ENCODE measurements at regions not wholly inside any gene's neighbourhood (a gene's known extent, or its start where the extent isn't known, plus 50 kb on each side); places are given as distances from the start of the nearest gene placed in this dataset.

GRCh38 chr21:27201197-27201596 lies 234.3 kb upstream of the ADAMTS5 start:
- no peak for TF ChIP-seq CTCF (IDR thresholded peaks at IDR 0.05; ENCODE audit: insufficient read depth, low read length, poor library complexity, severe bottlenecking)
- no peak for TF ChIP-seq EZH2phosphoT487 (conservative IDR thresholded peaks at IDR 0.05; ENCODE audit: low read length)
